B cell (primary cell): ENCODE measurements at regions not wholly inside any gene's neighbourhood (a gene's known extent, or its start where the extent isn't known, plus 50 kb on each side); places are given as distances from the start of the nearest gene placed in this dataset.

Source experiments
- ATAC-seq: fragments of 200-7000 bp; cut with Tn5 transposase; one replicate; pipeline ENCODE4 v1.10.0; 2021; ENCODE audit warnings: low read depth, mild to moderate bottlenecking, moderate number of reproducible peaks, moderate library complexity
- CTCF ChIA-PET: fragments of 350-600 bp; sonication (Branson Sonifier 250); formaldehyde crosslinking; loops from one replicate; lab custom pipeline; 2021; ENCODE audit warnings: antibody characterized with exemption, inconsistent platforms; lab: Charles Lee
- POLR2A ChIA-PET: fragments of 350-600 bp; sonication (Branson Sonifier 250); formaldehyde crosslinking; loops from one replicate; lab custom pipeline; 2021; ENCODE audit warnings: antibody characterized with exemption; lab: Charles Lee
- DNase-seq: peaks from one replicate; pipeline ENCODE4 v3.0.0; 2013
- H2AFZ ChIP-seq: 2 replicates; pipeline ENCODE4 v1.6.1; 2012; ENCODE audit warnings: mild to moderate bottlenecking, low read depth, low read length; ENCODE audit not compliant: insufficient read depth, poor library complexity, severe bottlenecking
- H3K27ac ChIP-seq, 2 donors: 1 replicate in 1 of 2; 2 replicates in 1 of 2; pipeline ENCODE4 v1.5.1; 2012 to 2013; ENCODE audit warnings: low read length in 2 of 2, mild to moderate bottlenecking in 2 of 2, moderate library complexity in 1 of 2
- H3K27me3 ChIP-seq, 4 experiments: fragments of 200-600 bp in 1 of 4; sonication (generic) in 1 of 4; replicated peaks in 1 of 4; 1 replicate in 2 of 4; 2 replicates in 2 of 4; pipeline versions ENCODE4 v1.6.1 to v1.7.0; 2013 to 2016; ENCODE audit warnings: low read length in 3 of 4, mild to moderate bottlenecking in 2 of 4, mixed read lengths in 1 of 4, moderate library complexity in 1 of 4; ENCODE audit not compliant: insufficient read depth in 4 of 4, control insufficient read depth in 3 of 4; ENCODE audit errors: control extremely low read depth in 1 of 4
- H3K36me3 ChIP-seq, 2 experiments: replicated peaks in 1 of 2; 1 replicate in 1 of 2; 2 replicates in 1 of 2; pipeline versions ENCODE4 v1.6.1 to v1.7.1; 2013; ENCODE audit warnings: low read length in 1 of 2; ENCODE audit not compliant: insufficient read depth in 2 of 2, control insufficient read depth in 1 of 2; ENCODE audit errors: control extremely low read depth in 1 of 2, extremely low read depth in 1 of 2
- H3K4me1 ChIP-seq, 2 donors: fragments of 200-600 bp in 1 of 2; sonication (generic) in 1 of 2; 1 replicate in 1 of 2; 2 replicates in 1 of 2; pipeline versions ENCODE4 v1.5.1 to v1.6.1; 2013 to 2017; ENCODE audit warnings: low read length in 2 of 2; ENCODE audit not compliant: control insufficient read depth in 2 of 2, insufficient read depth in 2 of 2
- H3K4me2 ChIP-seq: replicated peaks from 2 replicates; pipeline ENCODE3; 2012; ENCODE audit warnings: mild to moderate bottlenecking, low read depth, low read length; ENCODE audit not compliant: poor library complexity, severe bottlenecking
- H3K4me3 ChIP-seq, 5 experiments: fragments of 200-600 bp in 1 of 5; sonication (generic) in 1 of 5; 1 replicate in 3 of 5; 2 replicates in 2 of 5; pipeline versions ENCODE4 v1.5.1 to v1.7.0; 2011 to 2016; ENCODE audit warnings: low read length in 4 of 5, mild to moderate bottlenecking in 4 of 5, low read depth in 2 of 5, control low read depth in 1 of 5, moderate library complexity in 1 of 5; ENCODE audit not compliant: insufficient read depth in 1 of 5; ENCODE audit errors: control extremely low read depth in 1 of 5, extremely low read depth in 1 of 5
- H3K79me2 ChIP-seq: fragments of 200-600 bp; sonication (generic); one replicate; pipeline ENCODE4 v1.6.0; 2016; ENCODE audit warnings: low read length; ENCODE audit not compliant: control insufficient read depth, insufficient read depth
- H3K9ac ChIP-seq: fragments of 200-600 bp; sonication (generic); 2 replicates; pipeline ENCODE4 v1.6.1; 2017; ENCODE audit warnings: mild to moderate bottlenecking, low read length, moderate library complexity
- H3K9me3 ChIP-seq, 3 donors: one replicate each; pipeline versions ENCODE4 v1.6.1 to v1.7.1; 2013; ENCODE audit warnings: low read length in 2 of 3; ENCODE audit not compliant: control insufficient read depth in 2 of 3, insufficient read depth in 1 of 3; ENCODE audit errors: control extremely low read depth in 1 of 3
- H4K20me1 ChIP-seq: 2 replicates; pipeline ENCODE4 v1.6.0; 2012; ENCODE audit warnings: mild to moderate bottlenecking, low read length; ENCODE audit not compliant: insufficient read depth, control insufficient read depth, poor library complexity, severe bottlenecking
- H3K27ac Mint-ChIP-seq: one replicate; pipeline ENCODE4 v1.8.0; 2021; ENCODE audit warnings: mixed read lengths
- H3K27me3 Mint-ChIP-seq: one replicate; pipeline ENCODE4 v1.8.0; 2021; ENCODE audit warnings: mixed read lengths
- H3K4me1 Mint-ChIP-seq: one replicate; pipeline ENCODE4 v1.8.0; 2021; ENCODE audit warnings: mixed read lengths
- H3K4me3 Mint-ChIP-seq: one replicate; pipeline ENCODE4 v1.8.0; 2021; ENCODE audit warnings: mixed read lengths
- H3K9me3 Mint-ChIP-seq: one replicate; pipeline ENCODE4 v1.8.0; 2022; ENCODE audit warnings: mixed read lengths; ENCODE audit not compliant: insufficient read depth
- EZH2 ChIP-seq: IDR thresholded peaks from 2 replicates; pipeline ENCODE4 v1.6.1; 2012; ENCODE audit warnings: borderline replicate concordance, low read depth, mild to moderate bottlenecking, moderate library complexity, low read length; ENCODE audit not compliant: insufficient read depth, poor library complexity, severe bottlenecking
- WGBS: methylation state at CpG from one replicate; pipeline ENCODE4 v1.1.5; 2013; ENCODE audit warnings: missing lambda C conversion rate; ENCODE audit not compliant: insufficient coverage; 5-methylcytosine and 5-hydroxymethylcytosine counted together
- intact Hi-C: fragments of 100-400 bp; cut with micrococcal nuclease; formaldehyde crosslinking; loops from one replicate; pipeline ENCODE4 v1.10.0; 2022
- TF ChIP-seq, protein P1 (sequence below): fragments of 200-600 bp; IDR thresholded peaks from one replicate; pipeline ENCODE4 v1.8.0; 2022; ENCODE audit warnings: antibody characterized with exemption, mild to moderate bottlenecking

DNA sequence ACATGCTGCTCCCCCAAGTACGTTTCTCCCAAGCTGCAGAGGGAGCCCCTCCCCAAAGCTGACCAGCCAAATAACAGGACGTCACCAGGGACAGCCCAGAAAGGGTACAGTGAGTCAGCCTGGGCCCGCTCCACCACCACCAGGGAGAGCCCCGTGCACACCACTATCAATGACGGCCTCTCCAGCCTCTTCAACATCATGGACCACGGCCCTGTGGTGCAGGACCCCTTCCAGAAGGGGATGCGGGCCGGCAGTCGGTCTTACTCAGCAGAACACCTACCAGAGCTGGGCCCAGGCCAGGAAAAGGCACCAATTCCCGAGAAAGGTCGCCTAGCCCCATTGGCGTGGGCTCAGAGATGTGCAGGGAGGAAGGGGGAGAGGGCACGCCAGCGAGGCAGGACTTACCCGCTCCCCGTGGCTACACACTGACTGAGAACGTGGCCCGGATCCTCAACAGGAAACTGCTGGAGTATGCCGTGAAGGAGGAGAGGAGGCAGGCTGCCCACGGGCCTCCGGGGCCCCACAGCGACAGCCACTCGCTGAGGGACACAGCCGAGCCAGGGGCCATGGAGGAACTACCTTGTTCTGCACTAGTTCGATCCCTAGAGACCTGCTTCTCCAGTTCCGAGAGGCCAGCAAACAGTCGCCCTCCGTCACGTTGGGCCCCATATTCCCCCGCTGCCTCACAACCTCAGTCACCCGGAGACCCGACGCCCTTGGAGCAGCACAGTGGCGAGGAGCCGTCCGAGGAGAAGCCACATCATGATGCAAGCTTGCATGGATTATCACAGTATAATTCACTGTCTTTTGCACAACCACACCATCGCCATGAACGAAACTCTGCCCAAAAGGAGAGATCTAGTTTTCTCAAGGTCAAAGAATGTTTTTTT, 815.9 kb upstream of the KLHL1 start:
- H3K27ac ChIP-seq, result no peak overlapping the region
- ChIA-PET CTCF (no interaction called here), POLR2A (no interaction called here)
- no peaks in the 10 kb centered on the region for H4K20me1 ChIP-seq
- Mint-ChIP-seq H3K9me3 (no peaks in the 10 kb centered on the region), H3K27me3 (no peaks in the 10 kb centered on the region), H3K4me1 (no peaks in the 10 kb centered on the region), H3K27ac (no peak overlapping the region), H3K4me3 (no peak overlapping the region)
- DNase-seq (no peak), ATAC-seq (no peak)
- H3K9ac ChIP-seq, result no peak overlapping the region
- H3K4me3 ChIP-seq, result no peak overlapping the region
- intact Hi-C loops, result no loop called here
- no peaks in the 10 kb centered on the region for H3K79me2 ChIP-seq
- 88% methylated on average over 35 of the region's 38 CpGs for WGBS
- no peaks in the 10 kb centered on the region for H3K4me1 ChIP-seq
- H2AFZ ChIP-seq, result no peak overlapping the region
- no peaks in the 10 kb centered on the region for H3K36me3 ChIP-seq
- TF ChIP-seq, protein P1, sequence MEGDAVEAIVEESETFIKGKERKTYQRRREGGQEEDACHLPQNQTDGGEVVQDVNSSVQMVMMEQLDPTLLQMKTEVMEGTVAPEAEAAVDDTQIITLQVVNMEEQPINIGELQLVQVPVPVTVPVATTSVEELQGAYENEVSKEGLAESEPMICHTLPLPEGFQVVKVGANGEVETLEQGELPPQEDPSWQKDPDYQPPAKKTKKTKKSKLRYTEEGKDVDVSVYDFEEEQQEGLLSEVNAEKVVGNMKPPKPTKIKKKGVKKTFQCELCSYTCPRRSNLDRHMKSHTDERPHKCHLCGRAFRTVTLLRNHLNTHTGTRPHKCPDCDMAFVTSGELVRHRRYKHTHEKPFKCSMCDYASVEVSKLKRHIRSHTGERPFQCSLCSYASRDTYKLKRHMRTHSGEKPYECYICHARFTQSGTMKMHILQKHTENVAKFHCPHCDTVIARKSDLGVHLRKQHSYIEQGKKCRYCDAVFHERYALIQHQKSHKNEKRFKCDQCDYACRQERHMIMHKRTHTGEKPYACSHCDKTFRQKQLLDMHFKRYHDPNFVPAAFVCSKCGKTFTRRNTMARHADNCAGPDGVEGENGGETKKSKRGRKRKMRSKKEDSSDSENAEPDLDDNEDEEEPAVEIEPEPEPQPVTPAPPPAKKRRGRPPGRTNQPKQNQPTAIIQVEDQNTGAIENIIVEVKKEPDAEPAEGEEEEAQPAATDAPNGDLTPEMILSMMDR, result no peak
- TF ChIP-seq EZH2, result no peak
- peaks cover 0 to 12% (median 0%) of the 10 kb centered on the region in 3 donors for H3K9me3 ChIP-seq
- no peaks in the 10 kb centered on the region for H3K27me3 ChIP-seq
- H3K4me2 ChIP-seq, result no peak overlapping the region

DNA sequence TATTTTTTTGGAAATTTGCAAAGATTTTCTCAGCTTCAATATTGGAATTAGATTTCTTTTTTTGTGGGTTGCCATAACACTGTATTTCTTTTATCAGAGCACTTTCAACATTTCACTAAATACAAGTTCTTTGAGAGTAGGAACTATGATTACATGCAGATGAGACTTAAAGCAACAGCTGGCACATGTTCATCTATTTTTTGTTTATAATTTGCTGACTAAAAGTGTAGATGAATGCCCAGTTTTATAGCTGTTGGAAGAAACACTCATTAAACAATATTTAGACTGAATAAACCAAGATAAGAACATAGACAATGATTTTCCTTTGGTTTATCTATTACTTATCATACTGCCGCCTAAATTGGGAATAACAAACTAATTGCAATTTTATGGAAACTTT, 803.0 kb upstream of the KLHL1 start:
- CTCF ChIA-PET, result no interaction called here
- H4K20me1 ChIP-seq, result no peaks in the 10 kb centered on the region
- H3K9me3 Mint-ChIP-seq, result no peaks in the 10 kb centered on the region

More for the DNA sequence above, 803.0 kb upstream of the KLHL1 start:
- H3K36me3 ChIP-seq, result no peaks in the 10 kb centered on the region
- no peak overlapping the region for H3K4me3 ChIP-seq
- no peak for ATAC-seq
- no peak overlapping the region for H3K4me2 ChIP-seq
- TF ChIP-seq, protein P1, result no peak
- no peak overlapping the region for H2AFZ ChIP-seq
- no peaks in the 10 kb centered on the region for H3K27me3 ChIP-seq
- no peaks in the 10 kb centered on the region for H3K9me3 ChIP-seq
- Mint-ChIP-seq H3K27ac (no peak overlapping the region), H3K4me3 (no peak overlapping the region), H3K4me1 (no peaks in the 10 kb centered on the region), H3K27me3 (no peaks in the 10 kb centered on the region)
- no peak for DNase-seq
- WGBS, result no CpG with 5 or more reads among the region's 1 CpG
- intact Hi-C loops, result no loop called here
- no peak overlapping the region for H3K9ac ChIP-seq
- no peak overlapping the region for H3K27ac ChIP-seq
- POLR2A ChIA-PET, result no interaction called here
- H3K4me1 ChIP-seq, result no peaks in the 10 kb centered on the region
- no peaks in the 10 kb centered on the region for H3K79me2 ChIP-seq
